ENCODE measurements at regions not wholly inside any gene's neighbourhood (a gene's known extent, or its start where the extent isn't known, plus 50 kb on each side); places are given as distances from the start of the nearest gene placed in this dataset.
"Not testable (repeated sequence)": the region's sequence is repeated elsewhere in the genome, so short reads cannot be mapped to it uniquely, and the experiment has no call there.

DNA sequence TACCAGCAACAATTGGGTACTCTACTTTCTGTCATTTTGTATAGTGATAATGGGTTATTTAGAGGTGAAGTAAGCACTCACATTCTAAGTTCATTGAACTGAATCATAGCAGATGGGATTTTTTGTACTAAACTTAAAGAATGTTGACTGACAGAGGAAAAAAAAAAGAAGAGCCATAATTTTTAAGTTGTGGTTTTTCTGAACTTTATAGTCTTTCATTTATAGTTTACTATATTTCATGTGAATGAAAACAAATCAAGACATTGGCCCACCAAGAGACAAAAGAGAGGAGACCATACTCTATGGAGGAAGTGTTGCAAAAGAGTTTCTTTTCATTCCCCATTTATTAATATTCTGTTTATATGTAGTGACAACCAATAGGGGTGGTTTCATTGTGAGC lies 685.7 kb downstream of the BCKDHB start:
- Histone ChIP-seq H3K4me3 (no peak overlapping the region), H3K27ac (no peak overlapping the region)
- TF ChIP-seq, protein P1, sequence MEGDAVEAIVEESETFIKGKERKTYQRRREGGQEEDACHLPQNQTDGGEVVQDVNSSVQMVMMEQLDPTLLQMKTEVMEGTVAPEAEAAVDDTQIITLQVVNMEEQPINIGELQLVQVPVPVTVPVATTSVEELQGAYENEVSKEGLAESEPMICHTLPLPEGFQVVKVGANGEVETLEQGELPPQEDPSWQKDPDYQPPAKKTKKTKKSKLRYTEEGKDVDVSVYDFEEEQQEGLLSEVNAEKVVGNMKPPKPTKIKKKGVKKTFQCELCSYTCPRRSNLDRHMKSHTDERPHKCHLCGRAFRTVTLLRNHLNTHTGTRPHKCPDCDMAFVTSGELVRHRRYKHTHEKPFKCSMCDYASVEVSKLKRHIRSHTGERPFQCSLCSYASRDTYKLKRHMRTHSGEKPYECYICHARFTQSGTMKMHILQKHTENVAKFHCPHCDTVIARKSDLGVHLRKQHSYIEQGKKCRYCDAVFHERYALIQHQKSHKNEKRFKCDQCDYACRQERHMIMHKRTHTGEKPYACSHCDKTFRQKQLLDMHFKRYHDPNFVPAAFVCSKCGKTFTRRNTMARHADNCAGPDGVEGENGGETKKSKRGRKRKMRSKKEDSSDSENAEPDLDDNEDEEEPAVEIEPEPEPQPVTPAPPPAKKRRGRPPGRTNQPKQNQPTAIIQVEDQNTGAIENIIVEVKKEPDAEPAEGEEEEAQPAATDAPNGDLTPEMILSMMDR (IDR thresholded peaks at IDR 0.05) = no peak
- no peak for DNase-seq (ENCODE audit: low spot score)

- DNase-seq (ENCODE audit: low spot score) = no peak
- peak overlapping the region; percentile 39 to 47 for H3K27ac ChIP-seq
Observed at GRCh38 chr6:80789912-80790570, 683.6 kb downstream of the BCKDHB start.

GRCh38 chr6:80783271-80783670 lies 676.8 kb downstream of the BCKDHB start:
- H3K4me3 ChIP-seq; H3K27ac ChIP-seq; DNase-seq (ENCODE audit: low spot score): not testable (repeated sequence)

More at GRCh38 chr6:80789912-80790570, 683.6 kb downstream of the BCKDHB start:
- TF ChIP-seq, protein P1 (IDR thresholded peaks at IDR 0.05) = no peak
- H3K4me3 ChIP-seq = no peak overlapping the region

DNA sequence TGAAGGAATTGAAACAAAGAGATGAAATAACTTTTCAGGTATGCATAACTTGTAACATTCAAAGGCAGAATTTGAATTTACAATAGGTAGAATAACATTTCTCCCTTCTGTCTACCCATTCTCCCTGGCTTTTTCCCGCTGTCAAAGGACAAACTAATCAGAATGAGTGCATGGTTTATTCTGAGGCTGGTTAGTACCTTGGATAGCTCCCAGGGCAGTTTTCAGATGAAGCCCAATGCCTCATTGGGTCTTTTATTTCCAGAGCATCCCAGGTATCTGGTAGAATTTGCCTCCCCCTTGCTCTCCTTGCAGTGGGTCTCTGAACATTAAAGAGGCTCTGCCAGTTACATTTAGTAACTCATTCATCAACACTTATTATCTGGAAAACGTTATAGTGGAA lies 665.5 kb downstream of the BCKDHB start:
- Histone ChIP-seq H3K27ac (no peak overlapping the region), H3K4me3 (no peak overlapping the region)
- TF ChIP-seq, protein P1 (IDR thresholded peaks at IDR 0.05) = no peak
- DNase-seq (ENCODE audit: low spot score) = no peak

- H3K27ac ChIP-seq = no peak overlapping the region
- TF ChIP-seq, protein P1 (IDR thresholded peaks at IDR 0.05) = no peak
- no peak overlapping the region for H3K4me3 ChIP-seq
- no peak for DNase-seq (ENCODE audit: low spot score)
Observed at GRCh38 chr6:80769106-80769505, 662.6 kb downstream of the BCKDHB start.

GRCh38 chr6:80767808-80768207 lies 661.3 kb downstream of the BCKDHB start:
- TF ChIP-seq, protein P1 (IDR thresholded peaks at IDR 0.05) = no peak
- DNase-seq (ENCODE audit: low spot score) = no peak
- Histone ChIP-seq H3K4me3 (no peak overlapping the region), H3K27ac (no peak overlapping the region)

DNA sequence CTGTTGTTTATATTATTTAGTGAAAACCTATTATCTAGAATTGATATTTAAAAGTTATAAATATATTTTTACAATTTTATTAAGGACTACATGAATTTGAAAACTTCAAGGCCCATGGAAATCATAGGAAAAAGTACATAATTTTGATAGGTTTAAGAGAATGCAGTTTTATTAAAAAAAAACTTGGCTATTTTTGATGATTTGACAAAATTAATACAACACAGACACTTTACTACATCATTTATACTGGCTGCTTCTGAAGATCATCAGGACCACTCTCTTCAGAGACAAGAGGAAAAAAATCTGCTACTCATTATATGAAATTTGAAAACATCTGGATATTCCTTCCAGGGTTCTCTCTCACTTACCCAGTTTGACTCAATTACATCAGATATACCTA lies 637.7 kb downstream of the BCKDHB start:
- no peak overlapping the region for H3K4me3 ChIP-seq
- no peak for DNase-seq (ENCODE audit: low spot score)
- TF ChIP-seq, protein P1 (IDR thresholded peaks at IDR 0.05) = no peak
- no peak overlapping the region for H3K27ac ChIP-seq
